HG03432 (cell line): ENCODE measurements at regions not wholly inside any gene's neighbourhood (a gene's known extent, or its start where the extent isn't known, plus 50 kb on each side); places are given as distances from the start of the nearest gene placed in this dataset.

Source experiments
- ATAC-seq: cut with Tn5 transposase; IDR thresholded peaks from one replicate; pipeline ENCODE4 v1.9.1; 2021; ENCODE audit warnings: mild to moderate bottlenecking, moderate library complexity; ENCODE audit not compliant: unreplicated experiment

- no peak for ATAC-seq
These were observed 1344.5 kb upstream of the CHAC2 start for GRCh38 chr2:52423111-52423510.

GRCh38 chr2:52416340-52416739, 1351.3 kb upstream of the CHAC2 start:
- no peak for ATAC-seq

DNA sequence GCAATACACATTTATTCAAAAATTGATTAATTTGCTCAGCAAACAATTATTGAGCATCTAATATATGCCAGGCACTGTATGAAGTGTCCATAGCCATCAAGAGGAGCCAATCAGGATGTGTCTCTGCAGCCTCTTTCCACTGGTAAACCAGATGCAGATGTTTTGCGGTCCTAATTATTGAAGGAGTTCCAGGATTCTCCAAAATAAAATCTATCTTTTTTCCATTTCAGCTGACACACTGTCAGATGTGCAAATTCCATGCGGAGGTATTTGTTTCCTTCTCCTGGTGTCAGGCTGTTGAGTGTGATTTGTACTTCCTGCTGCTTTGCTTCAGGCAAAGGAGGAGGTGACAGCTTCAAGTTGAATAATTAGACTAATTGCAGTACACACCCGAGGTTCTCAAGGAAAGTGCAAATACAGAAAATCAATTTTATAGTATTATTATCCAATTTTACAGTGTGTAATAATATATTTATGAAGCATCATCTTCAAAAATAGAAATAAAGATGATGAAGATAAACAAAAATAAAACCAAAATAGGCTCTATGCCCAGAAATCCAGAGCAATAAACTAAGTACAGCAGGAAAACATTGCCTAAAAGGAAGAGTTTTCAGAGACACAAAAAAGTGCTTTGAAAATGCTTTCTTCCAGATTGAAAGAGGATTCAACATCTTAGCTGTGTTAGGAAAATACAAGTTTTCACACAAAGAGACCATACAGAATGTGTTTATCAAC, 1352.9 kb upstream of the CHAC2 start:
- ATAC-seq = no peak

- ATAC-seq = peak; percentile 76
These were observed 1358.1 kb upstream of the CHAC2 start for GRCh38 chr2:52409308-52410118.

- no peak for ATAC-seq
These were observed 1361.6 kb upstream of the CHAC2 start for GRCh38 chr2:52405980-52406379.

DNA sequence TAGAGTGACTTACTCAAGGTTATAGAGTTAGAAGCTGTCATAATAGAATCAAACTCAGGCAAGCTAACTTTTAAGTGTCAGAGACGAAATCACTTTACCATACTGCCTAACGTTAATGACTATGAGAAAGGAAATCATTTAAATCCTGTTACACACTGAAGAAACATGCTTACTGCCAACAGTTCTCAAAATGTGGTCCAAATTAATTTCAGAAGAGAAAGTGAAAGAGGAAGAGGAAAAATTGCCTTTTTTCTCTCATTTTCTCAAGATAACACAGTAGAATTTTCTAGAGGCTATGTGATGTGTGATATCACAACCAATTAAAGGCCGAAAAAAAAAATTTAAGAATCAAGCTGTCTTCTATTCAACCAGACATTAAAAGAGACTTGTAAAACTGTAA, 1362.7 kb upstream of the CHAC2 start:
- ATAC-seq = no peak

DNA sequence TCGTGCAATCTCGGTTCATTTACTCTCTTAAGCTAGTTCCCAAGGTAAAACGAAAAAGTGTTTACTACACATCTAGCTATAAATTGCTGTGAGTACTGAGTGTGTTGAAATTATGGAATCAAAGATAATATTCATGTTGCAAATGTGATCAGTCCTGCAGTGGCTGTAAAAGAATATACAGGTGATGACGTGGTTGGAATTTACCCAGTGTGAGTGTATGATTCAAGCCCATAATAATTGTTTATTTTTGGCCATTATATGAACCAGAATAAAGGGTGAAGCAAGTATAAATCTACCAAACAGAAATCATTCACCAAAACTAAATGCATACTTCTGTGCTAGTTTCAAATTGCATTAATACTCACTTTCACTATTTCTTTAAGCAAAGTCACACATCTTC, 1363.6 kb upstream of the CHAC2 start:
- no peak for ATAC-seq

DNA sequence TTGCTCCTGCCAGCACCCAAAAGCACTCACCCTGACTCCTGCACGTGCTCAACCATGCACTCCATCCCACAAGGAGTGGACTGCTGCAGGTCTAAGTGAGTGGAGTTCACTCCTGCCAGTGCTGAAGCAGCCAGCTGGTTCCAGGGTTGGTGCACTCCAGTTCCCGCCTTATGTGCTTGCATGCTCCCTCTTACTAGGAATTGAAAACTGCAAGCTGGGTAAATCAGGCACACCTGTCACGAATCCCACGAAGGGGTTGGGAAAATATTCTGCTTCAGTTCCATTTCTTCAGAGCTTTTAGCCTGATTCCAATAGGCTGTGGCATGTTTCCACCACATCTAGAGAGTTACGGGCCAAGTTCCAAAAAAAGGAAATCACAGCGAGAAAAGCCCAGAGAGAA, 1365.5 kb upstream of the CHAC2 start:
- no peak for ATAC-seq

DNA sequence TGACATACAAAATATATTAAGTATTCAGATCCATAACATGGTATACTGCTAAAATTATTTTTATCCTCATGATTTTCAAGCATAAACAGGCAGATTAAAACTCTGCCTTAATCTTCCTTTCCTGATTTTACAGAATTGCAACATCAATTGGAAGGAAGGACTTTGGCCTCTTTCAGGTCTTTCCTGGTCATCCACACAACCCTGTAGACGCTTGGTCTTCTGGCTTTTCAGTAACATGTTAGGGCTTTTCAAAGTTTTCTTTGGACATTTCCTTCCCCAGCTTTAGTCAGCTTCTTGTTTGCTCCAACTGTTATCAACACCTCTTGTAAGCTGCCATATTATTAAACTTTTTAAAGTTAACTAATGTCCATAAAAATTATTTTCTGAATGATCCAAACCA, 1364.9 kb upstream of the NRXN1 start:
- ATAC-seq = no peak

- ATAC-seq = no peak
These were observed 1364.0 kb upstream of the NRXN1 start for GRCh38 chr2:52395912-52396311.

GRCh38 chr2:52391621-52392020, 1359.7 kb upstream of the NRXN1 start:
- no peak for ATAC-seq

DNA sequence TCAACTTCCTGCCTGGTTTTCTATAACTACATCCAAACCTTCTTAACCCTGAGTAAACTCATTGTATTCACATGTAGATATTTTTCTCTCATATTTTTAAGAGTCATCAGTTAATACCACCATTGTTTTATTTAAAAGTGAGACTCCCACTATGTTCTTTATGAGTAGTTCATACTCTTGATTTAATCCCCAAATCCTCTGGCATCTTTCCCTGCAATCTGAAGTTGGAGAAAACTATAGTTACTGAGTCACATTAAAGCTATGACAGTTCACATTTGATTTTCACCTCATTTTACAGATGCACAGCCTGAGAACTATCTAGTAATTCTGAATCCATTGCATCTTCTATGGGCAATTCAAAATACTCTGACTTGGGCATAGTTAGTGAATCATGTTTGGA, 1358.7 kb upstream of the NRXN1 start:
- no peak for ATAC-seq

DNA sequence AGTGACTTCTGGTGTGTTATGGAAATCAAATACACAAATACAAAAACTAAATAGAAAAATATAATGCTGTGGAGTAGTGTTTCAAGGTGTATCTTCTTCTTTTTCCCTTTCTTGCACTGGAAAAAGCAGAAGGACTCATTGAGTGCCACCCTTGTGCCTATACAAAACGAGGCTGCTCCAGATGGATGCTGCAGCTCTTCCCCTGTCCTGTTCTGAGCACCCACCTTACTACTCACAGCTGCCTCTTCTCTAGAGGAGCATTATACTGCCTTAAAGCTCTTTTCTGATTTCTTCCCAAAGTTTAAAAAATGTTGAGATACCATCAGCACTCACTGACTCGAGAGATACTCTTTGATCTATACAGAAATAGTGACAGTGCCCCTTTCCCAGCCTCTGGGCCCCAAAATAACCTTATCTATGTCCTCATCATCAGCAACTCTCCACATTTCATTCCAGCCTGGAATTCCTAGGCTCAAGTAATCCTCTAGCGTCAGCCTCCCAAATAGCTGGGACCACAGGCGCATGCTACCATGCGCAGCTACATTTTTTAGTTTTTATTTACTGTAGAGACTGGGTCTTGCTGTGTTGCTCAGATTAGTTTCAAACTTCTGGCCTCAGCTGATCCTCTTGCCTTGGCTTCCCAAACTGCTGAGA, 1356.1 kb upstream of the NRXN1 start:
- no peak for ATAC-seq

- no peak for ATAC-seq
These were observed 1354.6 kb upstream of the NRXN1 start for GRCh38 chr2:52386433-52387030.

- ATAC-seq = no peak
These were observed 1351.6 kb upstream of the NRXN1 start for GRCh38 chr2:52383541-52383940.

GRCh38 chr2:52369178-52369577, 1337.2 kb upstream of the NRXN1 start:
- no peak for ATAC-seq

DNA sequence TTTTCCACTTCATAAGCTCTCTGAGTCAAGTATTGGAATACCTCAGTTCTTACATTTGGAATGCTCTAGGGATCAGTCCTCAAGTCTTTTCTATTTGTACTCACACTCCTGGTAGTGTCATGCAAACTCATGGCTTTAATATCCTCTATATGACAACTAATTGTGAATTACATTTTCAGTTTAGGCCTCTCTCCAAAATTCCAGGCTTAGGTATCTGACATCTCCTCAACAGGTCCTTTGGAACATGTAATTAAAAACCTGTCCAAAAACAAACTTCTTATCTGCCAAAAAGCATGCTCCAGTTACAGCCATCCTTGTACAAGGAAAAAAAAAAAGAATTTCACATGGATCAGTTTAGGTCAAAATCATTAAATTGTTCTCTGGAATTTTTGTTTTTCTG, 1336.2 kb upstream of the NRXN1 start:
- ATAC-seq = no peak

DNA sequence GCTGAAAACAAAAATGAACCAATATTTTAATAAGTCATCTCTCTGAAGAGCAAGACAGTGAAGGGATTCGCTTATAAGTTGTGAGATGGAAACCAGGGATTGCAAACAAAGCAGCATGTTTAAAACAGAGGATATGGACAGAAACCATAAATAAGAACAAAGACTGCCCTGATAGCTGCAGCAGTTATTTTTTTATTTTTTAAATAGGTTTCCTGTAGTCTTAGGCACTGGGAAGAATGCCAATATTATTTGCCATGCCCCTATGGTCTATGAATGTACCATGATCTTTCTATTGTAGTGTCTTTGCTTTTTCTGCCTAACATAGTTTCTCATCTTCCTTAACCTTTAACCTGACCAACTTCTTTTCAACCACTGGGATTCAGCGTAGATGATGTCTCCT, 1334.0 kb upstream of the NRXN1 start:
- no peak for ATAC-seq

DNA sequence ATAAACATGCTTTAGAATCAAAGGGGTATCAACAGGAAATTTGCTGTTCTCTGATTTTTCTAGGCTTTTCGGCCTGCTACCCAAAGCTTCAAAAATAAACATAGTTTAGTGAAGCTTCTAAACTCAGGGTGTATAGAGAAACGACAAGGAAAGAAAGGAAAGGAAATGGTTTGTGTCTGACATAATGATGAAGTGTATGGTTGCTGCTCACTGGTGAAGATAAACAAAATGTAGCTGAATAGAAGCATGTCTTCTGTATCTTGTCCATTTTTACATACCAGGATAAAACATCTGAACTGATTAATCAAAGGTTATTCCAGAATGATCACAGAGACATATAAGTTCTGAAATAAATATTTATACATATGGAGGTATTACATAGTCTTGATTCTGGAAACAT, 1324.6 kb upstream of the NRXN1 start:
- no peak for ATAC-seq

DNA sequence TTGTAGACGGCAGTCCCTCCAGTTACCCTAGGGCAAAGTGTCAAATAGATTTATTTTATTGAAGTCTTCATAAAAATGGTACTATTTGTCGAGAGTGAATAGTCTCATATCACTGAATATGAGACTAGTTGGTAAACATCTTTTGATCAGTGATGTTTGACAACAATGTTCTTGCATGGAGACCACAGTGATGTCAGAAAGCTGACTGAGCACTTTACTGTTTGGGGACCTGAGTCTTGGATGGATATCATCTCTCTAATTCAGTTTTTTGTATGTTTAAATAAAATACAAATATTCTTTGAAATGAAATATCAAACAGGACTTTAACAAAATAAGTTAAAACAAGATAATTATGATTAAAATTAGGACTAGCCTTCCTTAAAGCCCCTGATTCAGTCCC, 1315.4 kb upstream of the NRXN1 start:
- ATAC-seq = no peak

- no peak for ATAC-seq
These were observed 1313.7 kb upstream of the NRXN1 start for GRCh38 chr2:52345676-52346075.

GRCh38 chr2:52345082-52345481, 1313.2 kb upstream of the NRXN1 start:
- ATAC-seq = no peak
